Gastroesophageal sphincter (tissue), 4 donors: ENCODE measurements at regions not wholly inside any gene's neighbourhood (a gene's known extent, or its start where the extent isn't known, plus 50 kb on each side); places are given as distances from the start of the nearest gene placed in this dataset.
A peak's percentile ranks its signal among the peaks of the same experiment; 100 is the strongest.

Source experiments
- ATAC-seq: fragments of 150-250 bp; one replicate; pipeline ENCODE4 v1.9.1; 2016; ENCODE audit warnings: mild to moderate bottlenecking, moderate library complexity
- H3K27ac ChIP-seq, 4 donors: fragments of 200-600 bp; sonication (generic) in 3 of 4; 1 replicate in 3 of 4; 2 replicates in 1 of 4; pipeline ENCODE4 v1.5.1; 2016 to 2019
- H3K27me3 ChIP-seq: fragments of 200-600 bp; sonication (generic); one replicate; pipeline ENCODE4 v1.5.1; 2019
- H3K36me3 ChIP-seq, 2 donors: fragments of 200-600 bp; sonication (generic); one replicate each; pipeline ENCODE4 v1.5.1; 2019; ENCODE audit warnings: control low read depth in 1 of 2
- H3K4me1 ChIP-seq, 3 donors: fragments of 200-600 bp; sonication (generic); 1 replicate in 2 of 3; 2 replicates in 1 of 3; pipeline ENCODE4 v1.5.1; 2016 to 2019; ENCODE audit warnings: control low read depth in 2 of 3
- H3K4me3 ChIP-seq, 2 donors: fragments of 200-600 bp; sonication (generic); one replicate each; pipeline ENCODE4 v1.5.1; 2019; ENCODE audit warnings: mild to moderate bottlenecking in 1 of 2, moderate library complexity in 1 of 2
- H3K9me3 ChIP-seq, 3 donors: fragments of 200-600 bp; sonication (generic); one replicate each; pipeline ENCODE4 v1.5.1; 2017 to 2019; ENCODE audit warnings: control low read depth in 2 of 3
- EP300 ChIP-seq: sonication (generic); formaldehyde crosslinking; IDR thresholded peaks from one replicate; pipeline ENCODE4 v1.6.1; 2017; ENCODE audit warnings: antibody characterized with exemption, mild to moderate bottlenecking
- POLR2A ChIP-seq, 2 donors: fragments of 450-650 bp; IDR thresholded peaks; one replicate each; pipeline ENCODE4 v1.6.1; 2017; ENCODE audit warnings: antibody characterized with exemption in 2 of 2, mild to moderate bottlenecking in 2 of 2, moderate library complexity in 1 of 2
- POLR2AphosphoS5 ChIP-seq: sonication (generic); formaldehyde crosslinking; IDR thresholded peaks from one replicate; pipeline ENCODE4 v1.6.1; 2017; ENCODE audit warnings: antibody characterized with exemption
- WGBS, 2 donors: methylation state at CpG; one replicate each; pipeline ENCODE4 v1.1.5; 2018; ENCODE audit warnings: low coverage in 1 of 2; 5-methylcytosine and 5-hydroxymethylcytosine counted together
- TF ChIP-seq, protein P1 (sequence below), 4 experiments: fragments of 200-600 bp in 2 of 4; fragments of 450-650 bp in 2 of 4; sonication (generic) in 1 of 4; IDR thresholded peaks; one replicate each; pipeline ENCODE4 v1.5.1; 2017 to 2019; ENCODE audit warnings: antibody characterized with exemption in 4 of 4, mild to moderate bottlenecking in 2 of 4, moderate library complexity in 2 of 4

DNA sequence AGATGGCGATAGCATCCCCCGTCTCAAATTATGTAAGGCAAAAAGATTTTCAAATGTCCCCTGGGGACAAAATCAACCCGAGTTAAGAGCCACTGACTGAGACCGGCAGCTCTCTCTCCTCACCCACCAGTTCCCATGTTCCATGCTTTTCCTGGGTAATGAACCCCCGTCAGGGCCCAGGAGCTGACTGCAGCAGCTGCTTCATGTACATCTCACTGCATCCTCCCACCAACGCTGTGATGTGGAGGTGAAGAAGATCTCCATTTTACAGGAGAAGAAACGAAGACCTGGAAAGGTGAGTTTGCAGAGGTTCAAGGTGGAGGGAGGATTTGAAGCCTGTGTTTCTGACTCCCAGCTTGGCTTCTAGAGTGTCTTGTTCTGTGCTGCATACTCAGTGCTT, 481.1 kb downstream of the MIAT start:
- Histone ChIP-seq H3K4me1 (peaks cover 0 to 22% (median 0%) of the 10 kb centered on the region in 3 donors), H3K27me3 (no peaks in the 10 kb centered on the region), H3K4me3 (no peak overlapping the region), H3K9me3 (peaks cover 0 to 11% (median 0%) of the 10 kb centered on the region in 3 donors), H3K36me3 (no peaks in the 10 kb centered on the region), H3K27ac (no peak overlapping the region)
- ATAC-seq: no peak
- WGBS, 2 donors: 64 to 84% methylated on average over 4 to 7 of the region's 7 CpGs
- TF ChIP-seq, protein P1, sequence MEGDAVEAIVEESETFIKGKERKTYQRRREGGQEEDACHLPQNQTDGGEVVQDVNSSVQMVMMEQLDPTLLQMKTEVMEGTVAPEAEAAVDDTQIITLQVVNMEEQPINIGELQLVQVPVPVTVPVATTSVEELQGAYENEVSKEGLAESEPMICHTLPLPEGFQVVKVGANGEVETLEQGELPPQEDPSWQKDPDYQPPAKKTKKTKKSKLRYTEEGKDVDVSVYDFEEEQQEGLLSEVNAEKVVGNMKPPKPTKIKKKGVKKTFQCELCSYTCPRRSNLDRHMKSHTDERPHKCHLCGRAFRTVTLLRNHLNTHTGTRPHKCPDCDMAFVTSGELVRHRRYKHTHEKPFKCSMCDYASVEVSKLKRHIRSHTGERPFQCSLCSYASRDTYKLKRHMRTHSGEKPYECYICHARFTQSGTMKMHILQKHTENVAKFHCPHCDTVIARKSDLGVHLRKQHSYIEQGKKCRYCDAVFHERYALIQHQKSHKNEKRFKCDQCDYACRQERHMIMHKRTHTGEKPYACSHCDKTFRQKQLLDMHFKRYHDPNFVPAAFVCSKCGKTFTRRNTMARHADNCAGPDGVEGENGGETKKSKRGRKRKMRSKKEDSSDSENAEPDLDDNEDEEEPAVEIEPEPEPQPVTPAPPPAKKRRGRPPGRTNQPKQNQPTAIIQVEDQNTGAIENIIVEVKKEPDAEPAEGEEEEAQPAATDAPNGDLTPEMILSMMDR (IDR thresholded peaks at IDR 0.05): no peak
- TF ChIP-seq EP300 (no peak), POLR2AphosphoS5 (no peak), POLR2A (IDR thresholded peaks at IDR 0.05) (no peak)

DNA sequence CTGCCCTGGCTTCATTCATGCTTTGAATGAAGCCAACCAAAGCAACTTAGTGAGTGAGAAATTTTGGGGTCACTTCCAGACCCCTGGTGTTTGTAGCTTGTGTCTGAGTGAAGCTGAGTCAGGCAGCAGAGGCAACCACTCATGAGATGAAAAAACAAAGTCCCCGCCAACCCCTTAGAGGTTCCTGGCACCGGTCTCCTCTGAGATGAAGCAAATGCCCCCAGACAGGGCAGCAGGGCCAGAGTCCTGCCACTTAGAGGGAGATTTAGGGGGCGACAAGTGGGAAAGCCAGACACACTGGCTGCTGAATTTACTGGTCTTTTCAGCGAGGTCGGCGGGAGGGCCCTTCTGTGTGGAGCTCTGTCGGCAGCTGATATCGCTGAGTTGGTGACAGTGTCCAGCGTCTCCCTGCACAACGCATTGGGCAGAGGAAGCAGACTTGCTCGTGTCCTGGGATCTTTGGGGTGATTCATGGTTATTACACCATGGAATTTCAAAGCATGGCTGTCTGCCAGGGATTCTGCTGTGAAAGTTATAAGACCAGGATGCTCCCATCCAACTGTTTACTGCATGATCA, 482.6 kb downstream of the MIAT start:
- WGBS, 2 donors: 60% methylated on average over 1 of the region's 11 CpGs; no CpG with 5 or more reads in 1 of the 2 donors
- Histone ChIP-seq H3K36me3 (no peaks in the 10 kb centered on the region), H3K27ac (no peak overlapping the region), H3K27me3 (no peaks in the 10 kb centered on the region), H3K4me3 (no peak overlapping the region), H3K4me1 (peaks cover 0 to 10% (median 0%) of the 10 kb centered on the region in 3 donors), H3K9me3 (peaks cover 0 to 11% (median 0%) of the 10 kb centered on the region in 3 donors)
- no peak for TF ChIP-seq POLR2A (IDR thresholded peaks at IDR 0.05)
- TF ChIP-seq, protein P1 (IDR thresholded peaks at IDR 0.05): no peak
- no peak for TF ChIP-seq EP300
- no peak for TF ChIP-seq POLR2AphosphoS5
- ATAC-seq: peak; percentile 50

DNA sequence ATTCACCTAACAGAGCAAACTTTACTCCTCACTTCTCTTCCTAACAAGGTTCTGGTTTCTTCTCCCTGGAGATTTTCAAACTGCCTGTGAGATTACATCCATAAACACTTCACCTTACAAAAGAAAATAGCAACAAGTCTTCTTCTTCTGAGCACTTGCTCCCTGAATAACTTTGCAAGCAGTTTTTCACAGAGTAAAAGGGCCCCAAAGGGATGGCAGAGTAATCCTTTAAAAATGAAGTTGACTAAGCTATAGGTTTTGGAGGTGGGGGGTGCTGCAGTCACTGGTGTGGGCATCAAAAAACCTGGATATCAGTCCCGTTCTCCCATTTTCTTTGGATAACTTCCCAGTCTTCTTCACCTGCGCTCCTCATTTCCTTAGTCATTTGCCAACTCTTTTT, 484.9 kb downstream of the MIAT start:
- no peaks in the 10 kb centered on the region for H3K36me3 ChIP-seq
- no peak overlapping the region for H3K27ac ChIP-seq
- peaks cover 0 to 18% (median 0%) of the 10 kb centered on the region in 3 donors for H3K4me1 ChIP-seq
- no peak for ATAC-seq
- H3K9me3 ChIP-seq: no peaks in the 10 kb centered on the region
- WGBS, 2 donors: 22 to 31% methylated on average over 2 of the region's 2 CpGs
- TF ChIP-seq POLR2AphosphoS5: no peak
- no peak for TF ChIP-seq POLR2A (IDR thresholded peaks at IDR 0.05)
- no peak for TF ChIP-seq EP300
- TF ChIP-seq, protein P1 (IDR thresholded peaks at IDR 0.05): no peak
- no peaks in the 10 kb centered on the region for H3K27me3 ChIP-seq
- no peak overlapping the region for H3K4me3 ChIP-seq

DNA sequence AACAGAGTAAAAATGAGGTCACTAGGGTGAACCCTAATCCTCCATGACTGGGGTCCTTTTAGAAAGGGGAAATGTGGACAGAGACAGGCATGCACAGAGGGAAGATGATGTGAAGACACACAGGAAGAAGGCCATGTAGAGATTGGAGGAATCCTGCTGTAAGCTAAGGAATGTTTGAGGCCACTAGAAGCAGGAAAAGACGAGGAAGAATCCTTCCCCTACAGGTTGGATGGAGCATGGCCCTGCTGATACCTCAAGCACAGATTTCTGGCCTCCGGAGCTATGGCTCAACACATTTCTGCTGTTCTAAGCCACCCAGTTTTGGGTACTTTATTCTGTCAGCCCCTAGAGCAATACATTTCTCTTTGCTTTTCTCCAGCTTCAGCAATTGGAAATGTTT, 486.9 kb downstream of the MIAT start:
- ATAC-seq: no peak
- TF ChIP-seq POLR2AphosphoS5 (no peak), EP300 (no peak), POLR2A (IDR thresholded peaks at IDR 0.05) (no peak)
- no peaks in the 10 kb centered on the region for H3K36me3 ChIP-seq
- H3K9me3 ChIP-seq: no peaks in the 10 kb centered on the region
- no peaks in the 10 kb centered on the region for H3K27me3 ChIP-seq
- no peak overlapping the region for H3K27ac ChIP-seq
- WGBS, 2 donors: 57 to 67% methylated on average over 1 to 2 of the region's 2 CpGs
- H3K4me3 ChIP-seq: no peak overlapping the region
- peaks cover 0 to 20% (median 0%) of the 10 kb centered on the region in 3 donors for H3K4me1 ChIP-seq

DNA sequence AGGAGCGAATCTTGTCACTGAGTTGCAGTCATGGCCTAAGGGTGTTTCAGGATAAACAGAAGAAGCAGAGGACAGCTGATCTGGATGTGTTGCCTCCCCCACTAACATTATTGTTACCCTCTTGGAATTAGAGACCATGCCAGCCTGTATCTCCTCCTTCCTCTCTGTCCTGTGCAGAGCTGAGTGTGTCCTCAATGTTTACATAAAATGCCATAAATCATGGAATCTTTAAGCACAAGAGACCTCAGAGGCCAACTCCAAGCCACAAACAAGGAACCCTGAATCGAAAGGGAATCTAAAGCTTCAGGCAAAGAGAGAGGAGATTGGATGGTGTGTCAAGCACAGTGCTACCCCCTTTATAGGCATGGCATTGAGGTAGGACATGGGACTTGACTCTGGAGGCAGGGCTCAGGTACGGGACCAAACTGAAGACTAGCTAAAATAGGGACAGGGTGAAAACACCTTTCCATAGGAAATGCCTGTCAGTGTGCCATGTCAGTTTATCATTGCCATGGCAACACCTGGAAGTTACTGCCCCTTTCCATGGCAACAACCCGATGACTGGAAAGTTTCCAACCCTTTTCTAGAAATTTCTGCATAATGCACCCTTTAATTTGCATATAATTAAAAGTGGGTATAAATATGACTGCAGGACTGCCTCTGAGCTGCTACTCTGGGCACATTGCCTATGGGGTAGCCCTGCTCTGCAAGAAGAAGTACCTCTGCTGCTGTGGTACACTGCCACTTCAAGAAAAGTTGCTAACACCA, 489.7 kb downstream of the MIAT start:
- no peak for ATAC-seq
- no peak overlapping the region for H3K4me3 ChIP-seq
- no peak for TF ChIP-seq POLR2A (IDR thresholded peaks at IDR 0.05)
- H3K4me1 ChIP-seq: peaks cover 0 to 22% (median 0%) of the 10 kb centered on the region in 3 donors
- no peak overlapping the region for H3K27ac ChIP-seq
- WGBS, 2 donors: 46 to 51% methylated on average over 3 to 4 of the region's 4 CpGs
- H3K36me3 ChIP-seq: no peaks in the 10 kb centered on the region
- H3K27me3 ChIP-seq: no peaks in the 10 kb centered on the region
- H3K9me3 ChIP-seq: no peaks in the 10 kb centered on the region

DNA sequence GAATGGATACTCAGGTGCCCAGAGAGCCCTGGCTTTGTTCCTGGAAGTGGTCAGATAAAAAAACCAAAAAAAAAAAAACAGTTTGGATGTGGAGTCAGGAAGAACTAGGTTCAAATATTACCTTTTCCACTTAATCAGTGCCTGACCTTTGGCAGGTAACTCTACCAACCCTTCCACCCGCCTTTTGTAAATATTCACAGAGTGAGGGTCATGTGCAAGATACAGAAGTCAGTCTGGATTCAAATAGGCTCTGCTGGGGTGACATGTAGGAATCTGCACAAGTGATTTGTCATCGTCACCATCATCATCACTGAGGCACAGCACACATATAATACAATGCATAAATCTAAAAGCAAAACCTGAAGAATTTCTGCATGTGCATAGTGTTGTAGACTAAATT, 490.7 kb downstream of the MIAT start:
- Histone ChIP-seq H3K36me3 (no peaks in the 10 kb centered on the region), H3K27ac (no peak overlapping the region), H3K27me3 (no peaks in the 10 kb centered on the region), H3K9me3 (no peaks in the 10 kb centered on the region), H3K4me3 (no peak overlapping the region), H3K4me1 (peaks cover 0 to 22% (median 0%) of the 10 kb centered on the region in 3 donors)
- ATAC-seq: no peak
- 44 to 100% methylated on average over 2 of the region's 2 CpGs for WGBS, 2 donors
- TF ChIP-seq EP300 (no peak), POLR2AphosphoS5 (no peak), POLR2A (IDR thresholded peaks at IDR 0.05) (no peak)
- TF ChIP-seq, protein P1 (IDR thresholded peaks at IDR 0.05): no peak
